ENCODE measurements at regions not wholly inside any gene's neighbourhood (a gene's known extent, or its start where the extent isn't known, plus 50 kb on each side); places are given as distances from the start of the nearest gene placed in this dataset.

GRCh38 chr1:8204826-8205225, 113.1 kb upstream of the SLC45A1 start:
- DNase-seq (ENCODE audit: low read depth in 2 of 3, low spot score in 2 of 3): no peak

- no peak for DNase-seq (ENCODE audit: low read depth in 2 of 3, low spot score in 2 of 3)
Observed at GRCh38 chr1:8203551-8203950, 114.4 kb upstream of the SLC45A1 start.

GRCh38 chr1:8203056-8203455, 114.9 kb upstream of the SLC45A1 start:
- DNase-seq (ENCODE audit: low read depth in 2 of 3, low spot score in 2 of 3): no peak

- DNase-seq (ENCODE audit: low read depth in 2 of 3, low spot score in 2 of 3): no peak
Observed at GRCh38 chr1:8202182-8202905, 115.6 kb upstream of the SLC45A1 start.

GRCh38 chr1:8201331-8201861, 116.5 kb upstream of the SLC45A1 start:
- no peak for DNase-seq (ENCODE audit: low read depth in 2 of 3, low spot score in 2 of 3)

- no peak for DNase-seq (ENCODE audit: low read depth in 2 of 3, low spot score in 2 of 3)
Observed at GRCh38 chr1:8200317-8201115, 117.4 kb upstream of the SLC45A1 start.

DNA sequence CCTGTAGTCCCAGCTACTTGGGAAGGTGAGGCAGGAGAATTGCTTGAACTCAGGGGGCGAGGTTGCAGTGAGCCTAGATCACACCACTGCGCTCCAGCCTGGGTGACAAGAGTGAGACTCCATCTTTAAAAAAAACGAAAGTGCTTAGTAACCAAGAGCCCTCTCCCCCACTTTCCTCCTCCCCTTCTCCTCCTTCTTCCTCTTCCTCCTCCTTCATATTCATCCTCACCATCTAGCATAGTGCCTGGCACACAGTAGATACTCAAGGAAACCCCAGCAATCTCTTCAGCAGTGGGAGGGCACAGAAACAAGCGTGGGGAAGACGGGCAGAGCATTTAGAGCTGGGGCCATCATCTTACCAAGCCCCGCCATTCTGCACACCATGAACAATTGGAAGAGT, 119.4 kb upstream of the SLC45A1 start:
- no peak for DNase-seq (ENCODE audit: low read depth in 2 of 3, low spot score in 2 of 3)

DNA sequence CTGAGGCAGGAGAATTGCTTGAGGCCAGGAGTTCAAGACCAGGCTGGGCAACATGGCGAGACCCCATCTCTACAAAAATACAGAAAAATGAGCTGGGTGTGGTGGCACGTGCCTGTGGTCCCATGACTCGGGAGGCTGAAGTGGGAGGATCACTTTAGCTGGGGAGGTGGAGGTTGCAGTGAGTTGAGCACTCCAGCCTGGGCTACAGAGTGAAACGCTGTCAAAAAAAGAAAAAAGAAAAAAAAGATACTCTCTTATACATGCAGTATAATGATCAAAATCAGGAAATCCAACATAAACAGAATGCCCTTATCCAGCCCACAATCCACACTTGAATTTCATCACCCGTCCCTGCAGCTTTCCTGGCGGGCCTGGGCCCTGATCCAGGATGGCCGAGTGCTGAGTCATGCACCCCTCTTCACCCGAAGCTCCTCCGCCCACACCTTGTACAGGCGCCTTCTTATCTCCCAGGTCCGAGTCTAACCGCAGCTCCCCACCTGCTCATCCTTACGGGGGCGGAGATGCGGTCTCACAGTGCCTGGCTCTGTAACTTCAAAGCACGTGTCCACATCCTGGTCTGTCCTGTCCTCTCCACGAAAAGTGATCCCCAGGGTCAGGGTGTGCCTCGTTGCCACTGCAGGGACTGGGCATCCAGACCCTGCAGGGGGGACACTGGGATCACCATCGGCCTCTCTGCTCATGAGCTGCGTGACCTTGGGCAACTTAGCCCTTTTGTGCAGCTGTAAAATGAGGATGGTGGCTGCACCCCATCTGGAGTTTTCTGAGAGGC, 120.2 kb upstream of the SLC45A1 start:
- no peak for DNase-seq (ENCODE audit: low read depth in 2 of 3, low spot score in 2 of 3)

GRCh38 chr1:8194481-8195227, 123.3 kb upstream of the SLC45A1 start:
- no peak for DNase-seq (ENCODE audit: low read depth in 2 of 3, low spot score in 2 of 3)

GRCh38 chr1:8193840-8194406, 124.0 kb upstream of the SLC45A1 start:
- DNase-seq (ENCODE audit: low read depth in 2 of 3, low spot score in 2 of 3): no peak

DNA sequence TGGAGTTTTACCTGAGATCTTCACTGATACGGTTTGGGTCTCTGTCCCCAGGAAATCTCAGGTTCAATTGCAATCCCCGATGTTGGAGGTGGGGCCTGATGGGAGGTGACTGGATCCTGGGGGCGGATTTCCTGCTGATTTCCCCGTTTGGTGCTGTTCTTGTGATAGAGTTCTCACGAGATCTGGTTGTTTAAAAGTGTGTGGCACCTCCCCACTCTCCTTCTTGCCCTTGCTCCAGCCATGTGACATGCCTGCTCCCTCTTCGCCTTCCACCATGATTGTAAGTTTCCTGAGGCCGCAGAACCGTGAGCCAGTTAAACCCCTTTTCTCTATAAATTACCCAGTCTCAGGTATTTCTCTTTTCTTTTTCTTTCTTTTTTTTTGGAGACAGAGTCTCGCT, 126.4 kb upstream of the SLC45A1 start:
- no peak for DNase-seq (ENCODE audit: low read depth in 2 of 3, low spot score in 2 of 3)

DNA sequence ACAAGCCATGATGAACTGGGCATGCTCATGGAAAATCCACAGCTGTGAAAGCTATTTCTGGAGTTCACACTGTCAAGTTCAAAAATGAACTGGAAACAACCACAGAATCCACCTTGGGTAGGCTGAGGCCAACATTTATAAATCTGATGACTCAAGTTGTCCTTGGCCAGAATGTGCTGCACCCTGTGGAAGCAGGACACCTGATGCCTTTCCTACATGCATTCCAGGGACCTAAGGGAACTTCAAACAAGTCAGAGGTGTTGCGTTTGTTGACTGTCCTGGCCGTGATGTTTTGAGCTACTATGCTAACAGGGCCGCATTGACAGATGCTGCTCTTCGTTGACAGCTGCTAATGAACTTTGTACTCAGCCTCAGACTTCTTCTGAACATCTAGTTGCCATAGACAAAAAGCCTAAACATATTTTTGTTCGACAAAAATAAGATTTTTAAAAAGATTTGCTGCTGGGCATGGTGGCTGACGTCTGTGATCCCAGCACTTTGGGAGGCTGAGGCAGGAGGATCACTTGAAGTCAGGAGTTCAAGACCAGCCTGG, 127.9 kb upstream of the SLC45A1 start:
- DNase-seq (ENCODE audit: low read depth in 2 of 3, low spot score in 2 of 3): no peak

- DNase-seq (ENCODE audit: low read depth in 2 of 3, low spot score in 2 of 3): no peak
Observed at GRCh38 chr1:8185400-8185799, 132.5 kb upstream of the SLC45A1 start.

- no peak for DNase-seq (ENCODE audit: low read depth in 2 of 3, low spot score in 2 of 3)
Observed at GRCh38 chr1:8184301-8184700, 133.6 kb upstream of the SLC45A1 start.

- DNase-seq (ENCODE audit: low read depth in 2 of 3, low spot score in 2 of 3): no peak
Observed at GRCh38 chr1:8182034-8182761, 135.7 kb upstream of the SLC45A1 start.

DNA sequence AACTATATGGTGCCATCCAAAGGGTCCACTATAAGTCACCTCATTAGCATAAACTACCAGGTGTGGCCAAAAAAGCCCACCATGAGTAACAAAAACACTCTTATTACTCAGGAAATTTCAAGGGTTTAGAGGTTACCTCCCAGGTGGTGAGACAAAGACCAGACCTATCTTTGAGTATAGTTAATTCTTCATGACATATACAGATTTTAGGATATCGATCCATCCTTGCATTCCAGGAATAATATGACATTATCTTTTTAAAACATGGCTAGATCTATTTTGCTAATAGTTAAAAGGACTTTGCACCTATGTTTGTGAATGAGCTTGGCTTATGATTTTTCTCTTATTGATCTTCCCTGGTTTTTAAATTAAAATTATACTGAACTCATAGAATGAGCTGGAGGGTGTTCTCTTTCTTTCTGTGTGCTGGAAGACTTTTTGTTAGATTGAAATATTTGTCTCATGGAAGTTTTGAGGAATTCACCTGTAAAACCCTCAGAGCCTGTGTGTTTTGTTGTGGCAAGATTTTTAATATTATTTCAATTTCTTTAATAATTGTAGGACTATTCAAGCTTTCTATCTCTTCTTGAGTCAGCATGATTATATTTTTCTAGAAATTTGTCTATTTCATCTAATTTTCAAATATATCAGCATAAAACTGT, 138.7 kb upstream of the SLC45A1 start:
- no peak for DNase-seq (ENCODE audit: low read depth in 2 of 3, low spot score in 2 of 3)

GRCh38 chr1:8176279-8176678, 141.6 kb upstream of the SLC45A1 start:
- no peak for DNase-seq (ENCODE audit: low read depth in 2 of 3, low spot score in 2 of 3)

DNA sequence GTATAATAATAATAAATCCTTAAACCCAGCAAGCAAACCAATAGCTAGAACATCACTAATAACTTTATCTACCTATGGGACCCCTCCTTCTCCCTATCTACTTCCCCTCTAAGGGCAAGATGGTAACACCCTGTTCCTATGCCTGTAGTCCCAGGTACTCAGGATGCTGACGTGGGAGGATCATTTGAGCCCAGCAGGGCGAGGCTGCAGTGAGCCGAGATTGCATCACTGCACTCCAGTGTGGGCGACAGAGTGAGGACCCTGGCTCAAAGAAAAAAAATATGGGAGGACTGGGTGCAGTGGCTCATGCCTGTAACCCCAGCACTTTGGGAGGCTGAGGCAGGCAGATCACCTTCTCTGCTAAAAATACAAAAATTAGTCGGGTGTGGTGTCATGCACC, 143.1 kb upstream of the SLC45A1 start:
- no peak for DNase-seq (ENCODE audit: low read depth in 2 of 3, low spot score in 2 of 3)

All from hematopoietic multipotent progenitor cell (in vitro differentiated cells).